Fibroblast of villous mesenchyme (primary cell): ENCODE measurements at regions not wholly inside any gene's neighbourhood (a gene's known extent, or its start where the extent isn't known, plus 50 kb on each side); places are given as distances from the start of the nearest gene placed in this dataset.
"Not testable (repeated sequence)": the region's sequence is repeated elsewhere in the genome, so short reads cannot be mapped to it uniquely, and the experiment has no call there.

Experiments used
- DNase-seq: peaks from one replicate; pipeline ENCODE4 v3.0.0-alpha.2; 2010; ENCODE audit warnings: low read depth
- H3K4me3 ChIP-seq: 2 replicates; pipeline ENCODE4 v1.5.1; 2011; ENCODE audit warnings: low read depth, mild to moderate bottlenecking, low read length
- CTCF ChIP-seq: IDR thresholded peaks from 2 replicates; pipeline ENCODE4 v1.5.1; 2012; ENCODE audit warnings: low read depth, mild to moderate bottlenecking, low read length; ENCODE audit not compliant: insufficient read depth

GRCh38 chr2:7437141-7437540, 519.9 kb downstream of the RNF144A start:
- H3K4me3 ChIP-seq = no peak overlapping the region
- no peak for TF ChIP-seq CTCF
- no peak for DNase-seq

- no peak overlapping the region for H3K4me3 ChIP-seq
- DNase-seq = no peak
- no peak for TF ChIP-seq CTCF
Observed at GRCh38 chr2:7437716-7438632, 520.8 kb downstream of the RNF144A start.

GRCh38 chr2:7438855-7439254, 521.6 kb downstream of the RNF144A start:
- no peak for TF ChIP-seq CTCF
- no peak overlapping the region for H3K4me3 ChIP-seq
- DNase-seq = no peak

GRCh38 chr2:7440977-7441376, 523.8 kb downstream of the RNF144A start:
- no peak for TF ChIP-seq CTCF
- DNase-seq = no peak
- no peak overlapping the region for H3K4me3 ChIP-seq

- not testable (repeated sequence) for H3K4me3 ChIP-seq, DNase-seq
Observed at GRCh38 chr2:7441841-7442240, 524.6 kb downstream of the RNF144A start.

- no peak overlapping the region for H3K4me3 ChIP-seq
- no peak for DNase-seq
- no peak for TF ChIP-seq CTCF
Observed at GRCh38 chr2:7444626-7445025, 527.4 kb downstream of the RNF144A start.

- no peak for DNase-seq
Observed at GRCh38 chr2:7448578-7449264, 531.5 kb downstream of the RNF144A start.

More at GRCh38 chr2:7448578-7449264, 531.5 kb downstream of the RNF144A start:
- TF ChIP-seq CTCF = no peak
- H3K4me3 ChIP-seq = no peak overlapping the region
